ENCODE measurements at regions not wholly inside any gene's neighbourhood (a gene's known extent, or its start where the extent isn't known, plus 50 kb on each side); places are given as distances from the start of the nearest gene placed in this dataset.
"Not testable (repeated sequence)": the region's sequence is repeated elsewhere in the genome, so short reads cannot be mapped to it uniquely, and the experiment has no call there.

- TF ChIP-seq CTCF (IDR thresholded peaks at IDR 0.05; ENCODE audit: low read depth, low read length) = no peak
- Histone ChIP-seq H3K27me3 (ENCODE audit: control insufficient read depth, insufficient read depth, low read length) (no peaks in the 10 kb centered on the region), H3K4me3 (ENCODE audit: low read depth, low read length) (no peak overlapping the region), H3K9me3 (ENCODE audit: control insufficient read depth, insufficient read depth, low read length) (no peaks in the 10 kb centered on the region; the same call in none of the 2 replicates), H3K27ac (ENCODE audit: low read depth, low read length) (no peak overlapping the region)
- POLR2A ChIA-PET = no interaction called here
- CTCF ChIA-PET = interaction anchor here (0.7 kb wide), 1 partner anchor 14 kb away, joined by 4 read pairs; no protein-coding TSS in a partner anchor
- DNase-seq (ENCODE audit: low read depth, low spot score) = no peak
Observed at GRCh38 chr13:99756281-99756680, 215.3 kb downstream of the ZIC5 start.

DNA sequence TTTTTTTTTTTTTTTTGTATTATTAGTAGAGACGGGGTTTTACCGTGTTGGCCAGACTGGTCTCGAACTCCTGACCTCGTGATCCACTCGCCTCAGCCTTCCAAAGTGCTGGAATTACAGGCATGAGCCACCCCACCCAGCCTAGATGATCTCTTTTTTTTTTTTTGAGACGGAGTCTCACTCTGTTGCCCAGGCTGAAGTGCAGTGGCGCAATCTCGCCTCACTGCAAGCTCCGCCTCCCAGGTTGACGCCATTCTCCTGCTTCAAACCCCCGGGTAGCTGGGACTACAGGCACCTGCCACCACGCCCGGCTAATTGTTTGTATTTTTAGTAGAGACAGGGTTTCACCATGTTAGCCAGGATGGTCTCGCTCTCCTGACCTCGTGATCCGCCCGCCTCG is 216.8 kb downstream of the ZIC5 start:
- H3K9me3 ChIP-seq (ENCODE audit: control insufficient read depth, insufficient read depth, low read length); H3K27ac ChIP-seq (ENCODE audit: low read depth, low read length); CTCF ChIA-PET; H3K27me3 ChIP-seq (ENCODE audit: control insufficient read depth, insufficient read depth, low read length); H3K4me3 ChIP-seq (ENCODE audit: low read depth, low read length); POLR2A ChIA-PET; DNase-seq (ENCODE audit: low read depth, low spot score): not testable (repeated sequence)

DNA sequence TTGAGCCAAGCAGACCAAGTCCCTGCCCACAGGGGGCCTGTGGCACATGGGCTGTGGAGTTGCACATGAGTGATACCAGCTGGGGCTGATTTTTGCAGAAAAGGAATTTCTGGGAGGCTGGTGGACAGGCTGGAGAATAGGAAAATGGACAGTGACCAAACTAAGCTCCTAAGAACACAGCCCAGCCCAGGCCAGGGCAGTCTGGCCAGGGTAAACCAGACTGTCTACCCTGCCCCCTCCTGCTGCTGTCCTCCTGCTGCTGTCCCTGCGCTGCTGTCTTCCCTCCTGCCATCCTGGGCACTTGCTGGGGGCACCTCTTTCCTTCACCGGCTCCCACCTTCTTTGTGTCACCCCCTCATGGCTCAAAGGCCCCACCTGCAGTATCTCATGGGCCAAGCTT is 219.2 kb downstream of the ZIC5 start:
- no peaks in the 10 kb centered on the region; the same call in none of the 2 replicates for H3K9me3 ChIP-seq (ENCODE audit: control insufficient read depth, insufficient read depth, low read length)
- DNase-seq (ENCODE audit: low read depth, low spot score) = no peak
- ChIA-PET CTCF (no interaction called here), POLR2A (no interaction called here)
- H3K27ac ChIP-seq (ENCODE audit: low read depth, low read length) = no peak overlapping the region
- no peak overlapping the region for H3K4me3 ChIP-seq (ENCODE audit: low read depth, low read length)
- peaks cover under 1% of the 10 kb centered on the region for H3K27me3 ChIP-seq (ENCODE audit: control insufficient read depth, insufficient read depth, low read length)
- no peak for TF ChIP-seq CTCF (IDR thresholded peaks at IDR 0.05; ENCODE audit: low read depth, low read length)

- ChIA-PET CTCF (no interaction called here), POLR2A (no interaction called here)
- peaks cover 2% of the 10 kb centered on the region for H3K27me3 ChIP-seq (ENCODE audit: control insufficient read depth, insufficient read depth, low read length)
- H3K27ac ChIP-seq (ENCODE audit: low read depth, low read length) = no peak overlapping the region
- no peak overlapping the region for H3K4me3 ChIP-seq (ENCODE audit: low read depth, low read length)
- no peak for DNase-seq (ENCODE audit: low read depth, low spot score)
- H3K9me3 ChIP-seq (ENCODE audit: control insufficient read depth, insufficient read depth, low read length) = no peaks in the 10 kb centered on the region; the same call in none of the 2 replicates
- no peak for TF ChIP-seq CTCF (IDR thresholded peaks at IDR 0.05; ENCODE audit: low read depth, low read length)
Observed at GRCh38 chr13:99751517-99752199, 219.9 kb downstream of the ZIC5 start.

- H3K27me3 ChIP-seq (ENCODE audit: control insufficient read depth, insufficient read depth, low read length) = peaks cover 2% of the 10 kb centered on the region
- no peak for DNase-seq (ENCODE audit: low read depth, low spot score)
- H3K9me3 ChIP-seq (ENCODE audit: control insufficient read depth, insufficient read depth, low read length) = no peaks in the 10 kb centered on the region; the same call in none of the 2 replicates
- TF ChIP-seq CTCF (IDR thresholded peaks at IDR 0.05; ENCODE audit: low read depth, low read length) = no peak
- no peak overlapping the region for H3K27ac ChIP-seq (ENCODE audit: low read depth, low read length)
- no peak overlapping the region for H3K4me3 ChIP-seq (ENCODE audit: low read depth, low read length)
- ChIA-PET CTCF (no interaction called here), POLR2A (no interaction called here)
Observed at GRCh38 chr13:99750951-99751350, 220.6 kb downstream of the ZIC5 start.
